NCI-H446 treated with DMSO at 0.1 percent for 48 hours (cell line): ENCODE measurements at regions not wholly inside any gene's neighbourhood (a gene's known extent, or its start where the extent isn't known, plus 50 kb on each side); places are given as distances from the start of the nearest gene placed in this dataset.
"Not testable (repeated sequence)": the region's sequence is repeated elsewhere in the genome, so short reads cannot be mapped to it uniquely, and the experiment has no call there.

Experiments
- DNase-seq: peaks from one replicate; lab custom pipeline; 2025; lab: John Stamatoyannopoulos, UW

GRCh38 chr13:81275666-81276258 is 934.8 kb upstream of the SPRY2 start:
- DNase-seq = no peak

GRCh38 chr13:81247711-81248110 is 906.8 kb upstream of the SPRY2 start:
- no peak for DNase-seq

- no peak for DNase-seq
Measured at GRCh38 chr13:81246556-81246955, 905.6 kb upstream of the SPRY2 start.

- no peak for DNase-seq
Measured at GRCh38 chr13:81244011-81244410, 903.1 kb upstream of the SPRY2 start.

- DNase-seq = no peak
Measured at GRCh38 chr13:81230386-81230785, 889.5 kb upstream of the SPRY2 start.

GRCh38 chr13:81226830-81227229 is 885.9 kb upstream of the SPRY2 start:
- DNase-seq = not testable (repeated sequence)

GRCh38 chr13:81224209-81224833 is 883.4 kb upstream of the SPRY2 start:
- no peak for DNase-seq

GRCh38 chr13:81223778-81224177 is 882.9 kb upstream of the SPRY2 start:
- DNase-seq = no peak

- no peak for DNase-seq
Measured at GRCh38 chr13:81211713-81212112, 870.8 kb upstream of the SPRY2 start.

- no peak for DNase-seq
Measured at GRCh38 chr13:81207636-81208035, 866.7 kb upstream of the SPRY2 start.

- no peak for DNase-seq
Measured at GRCh38 chr13:81207231-81207630, 866.3 kb upstream of the SPRY2 start.

- DNase-seq = no peak
Measured at GRCh38 chr13:81203783-81204182, 862.9 kb upstream of the SPRY2 start.

GRCh38 chr13:81199956-81200355 is 859.0 kb upstream of the SPRY2 start:
- no peak for DNase-seq

GRCh38 chr13:81197966-81198365 is 857.0 kb upstream of the SPRY2 start:
- no peak for DNase-seq

GRCh38 chr13:81197483-81197882 is 856.6 kb upstream of the SPRY2 start:
- DNase-seq = no peak

- DNase-seq = no peak
Measured at GRCh38 chr13:81194362-81194761, 853.4 kb upstream of the SPRY2 start.

- DNase-seq = no peak
Measured at GRCh38 chr13:81184556-81185265, 843.8 kb upstream of the SPRY2 start.

- no peak for DNase-seq
Measured at GRCh38 chr13:81172603-81173002, 831.7 kb upstream of the SPRY2 start.

GRCh38 chr13:81171065-81171647 is 830.2 kb upstream of the SPRY2 start:
- DNase-seq = no peak

- DNase-seq = not testable (repeated sequence)
Measured at GRCh38 chr13:81163823-81164222, 822.9 kb upstream of the SPRY2 start.

GRCh38 chr13:81153478-81153877 is 812.6 kb upstream of the SPRY2 start:
- DNase-seq = no peak

- DNase-seq = no peak
Measured at GRCh38 chr13:81148822-81149221, 807.9 kb upstream of the SPRY2 start.

GRCh38 chr13:81146576-81146975 is 805.6 kb upstream of the SPRY2 start:
- not testable (repeated sequence) for DNase-seq
